HG03460 (cell line): ENCODE measurements at regions not wholly inside any gene's neighbourhood (a gene's known extent, or its start where the extent isn't known, plus 50 kb on each side); places are given as distances from the start of the nearest gene placed in this dataset.
"Not testable (repeated sequence)": the region's sequence is repeated elsewhere in the genome, so short reads cannot be mapped to it uniquely, and the experiment has no call there.

Source experiments
- ATAC-seq: cut with Tn5 transposase; IDR thresholded peaks from one replicate; pipeline ENCODE4 v1.9.1; 2021; ENCODE audit not compliant: unreplicated experiment

DNA sequence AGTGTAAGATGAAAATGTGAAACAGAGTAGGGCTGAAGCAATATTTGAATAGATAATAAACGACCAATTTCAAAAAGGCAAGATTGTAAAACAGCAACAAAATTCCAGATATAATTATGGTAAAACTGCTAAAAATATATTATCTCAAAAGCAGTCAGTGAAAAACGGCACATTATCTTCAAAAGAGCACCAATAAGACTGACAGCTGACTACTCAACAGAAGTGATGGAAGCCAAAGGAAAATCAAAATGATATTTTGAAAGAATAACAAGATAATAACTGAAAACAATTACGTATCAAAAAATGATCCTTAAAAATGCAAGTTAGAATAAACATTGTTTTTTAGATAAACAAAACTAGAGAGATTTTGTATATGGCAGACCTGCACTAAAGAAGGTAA, 920.6 kb upstream of the FAM98A start:
- ATAC-seq = no peak

DNA sequence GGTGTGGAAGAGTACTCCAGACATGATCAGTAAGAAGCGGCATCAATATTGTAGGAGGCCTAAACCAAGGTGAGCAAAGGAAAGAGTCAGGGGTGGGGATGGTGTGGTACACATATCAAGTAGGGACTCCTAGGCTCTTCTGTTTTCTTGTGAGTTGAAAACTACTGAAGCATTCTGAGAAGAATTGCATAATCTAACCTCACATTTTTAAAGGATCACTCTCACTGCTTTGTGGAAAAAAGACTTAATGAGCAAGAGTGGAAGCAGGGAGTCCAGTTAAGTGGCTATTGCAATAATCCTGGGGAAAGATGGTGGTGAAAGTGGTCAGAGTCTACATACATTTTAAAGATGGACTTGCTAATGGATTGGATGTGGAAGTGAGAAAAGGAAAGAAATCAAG, 899.5 kb upstream of the FAM98A start:
- no peak for ATAC-seq

DNA sequence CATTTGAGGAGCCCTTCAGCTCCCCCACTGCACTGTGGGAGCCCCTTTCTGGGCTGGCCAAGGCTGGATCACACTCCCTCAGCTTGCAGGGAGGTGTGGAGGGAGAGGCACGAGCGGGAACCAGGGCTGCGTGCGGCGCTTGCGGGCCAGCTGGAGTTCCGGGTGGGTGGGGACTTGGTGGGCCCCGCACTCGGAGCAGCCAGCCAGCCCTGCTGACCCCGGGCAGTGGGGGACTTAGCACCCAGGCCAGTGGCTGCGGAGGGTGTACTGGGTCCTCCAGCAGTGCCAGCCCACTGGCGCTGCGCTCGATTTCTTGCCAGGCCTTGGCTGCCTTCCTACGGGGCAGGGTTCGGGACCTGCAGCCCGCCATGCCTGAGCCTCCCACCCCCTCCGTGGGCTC, 895.1 kb upstream of the FAM98A start:
- ATAC-seq = not testable (repeated sequence)

DNA sequence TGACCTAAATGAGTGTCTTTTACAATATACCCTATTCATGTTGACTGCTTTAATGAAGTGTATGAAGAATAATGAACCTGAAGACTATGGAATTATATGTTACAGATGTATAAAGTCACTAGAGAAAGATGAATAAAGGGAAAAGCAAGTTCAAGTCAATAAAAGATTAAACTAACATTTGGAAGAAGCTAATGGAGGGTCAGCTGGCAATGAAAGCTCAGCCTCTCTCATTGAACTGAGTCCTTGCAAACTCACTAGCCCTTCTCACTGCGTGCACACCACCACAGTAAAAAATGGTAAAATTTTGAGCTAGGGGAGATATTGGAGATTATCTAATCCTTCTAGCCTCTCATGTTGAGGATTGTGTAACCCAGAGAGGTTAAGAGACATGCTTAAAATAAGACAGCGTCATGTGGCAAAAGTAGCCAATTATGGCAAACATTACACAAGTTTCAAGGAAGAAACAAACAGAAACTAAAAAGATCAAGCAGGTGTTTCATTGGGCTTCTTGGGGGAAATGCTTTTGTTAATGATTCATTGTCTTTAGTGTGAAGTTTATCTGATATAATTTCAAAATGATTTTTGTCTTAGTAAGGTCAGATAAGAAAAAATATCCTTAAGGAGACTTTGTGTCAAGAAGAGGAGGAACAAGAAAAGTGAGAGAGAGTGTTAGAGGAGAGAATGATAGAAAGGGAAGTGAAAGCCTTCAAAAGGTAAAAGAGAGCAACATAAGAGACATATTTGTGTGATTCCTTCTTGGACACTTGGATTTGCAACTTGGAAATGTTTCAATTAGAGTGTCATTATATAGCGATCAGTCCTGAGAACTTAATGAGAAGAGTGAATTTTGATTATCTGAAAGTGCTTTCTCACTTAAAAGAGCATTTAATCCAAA, 893.7 kb upstream of the FAM98A start:
- no peak for ATAC-seq

GRCh38 chr2:34486965-34487364, 887.9 kb upstream of the FAM98A start:
- no peak for ATAC-seq

- ATAC-seq = no peak
These were observed 882.4 kb upstream of the FAM98A start for GRCh38 chr2:34481542-34481941.

DNA sequence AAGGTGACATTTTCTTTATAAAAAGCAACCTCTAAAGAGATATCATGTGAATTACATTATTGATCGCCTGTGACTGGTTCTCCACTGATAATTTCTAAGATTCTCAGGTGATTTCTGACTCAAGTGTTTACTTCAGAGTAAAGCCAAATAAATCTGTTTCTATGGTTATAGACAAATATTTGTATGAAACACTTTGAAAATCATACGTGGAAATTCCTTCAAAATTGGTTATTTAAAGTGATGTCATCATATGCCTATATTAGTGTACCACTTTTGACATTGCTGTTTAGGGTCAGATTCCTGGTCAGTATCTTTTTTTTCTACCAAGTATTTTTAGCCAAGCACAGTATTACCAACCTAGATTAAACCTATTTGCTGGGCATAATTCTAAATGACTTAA, 881.3 kb upstream of the FAM98A start:
- ATAC-seq = no peak

GRCh38 chr2:34475156-34475555, 876.1 kb upstream of the FAM98A start:
- ATAC-seq = no peak

DNA sequence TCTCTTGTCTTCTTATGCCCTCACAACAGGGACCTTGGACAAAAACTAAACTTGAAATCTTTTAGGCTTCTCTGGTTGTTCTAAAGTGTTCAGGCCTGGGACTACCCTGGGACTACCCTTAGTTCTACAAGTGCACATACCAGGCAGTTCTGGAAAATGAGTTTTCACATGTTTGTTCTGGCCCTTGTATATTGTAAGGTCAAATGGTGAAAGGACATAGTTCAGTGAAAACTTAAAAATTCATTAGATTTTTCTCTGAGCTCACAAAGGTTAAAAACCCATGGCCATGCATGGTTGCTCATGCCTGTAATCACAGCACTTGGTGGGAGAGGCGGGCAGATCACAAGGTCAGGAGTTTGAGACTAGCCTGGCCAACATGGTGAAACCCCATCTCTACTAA, 875.5 kb upstream of the FAM98A start:
- no peak for ATAC-seq

DNA sequence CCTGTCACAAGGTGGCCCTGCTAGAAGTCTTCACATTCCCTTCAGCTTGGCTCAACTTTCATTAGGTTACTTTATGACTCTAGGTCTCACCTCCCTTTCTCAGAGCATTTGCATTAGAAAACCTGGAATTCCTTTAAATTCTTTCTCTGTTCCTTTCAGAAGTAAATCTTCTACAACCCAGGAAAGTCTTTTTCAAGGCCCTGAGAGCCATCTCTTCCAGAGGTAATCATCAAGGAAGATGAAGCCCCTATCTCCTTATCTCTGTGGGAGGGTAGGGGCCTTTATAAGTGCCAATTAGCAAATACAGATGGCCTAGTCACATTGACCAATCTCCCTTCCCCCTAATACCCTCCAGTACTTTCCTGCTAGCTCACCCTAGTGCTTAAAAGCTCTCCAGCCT, 848.0 kb upstream of the FAM98A start:
- no peak for ATAC-seq

- no peak for ATAC-seq
These were observed 824.2 kb upstream of the FAM98A start for GRCh38 chr2:34423301-34423700.

DNA sequence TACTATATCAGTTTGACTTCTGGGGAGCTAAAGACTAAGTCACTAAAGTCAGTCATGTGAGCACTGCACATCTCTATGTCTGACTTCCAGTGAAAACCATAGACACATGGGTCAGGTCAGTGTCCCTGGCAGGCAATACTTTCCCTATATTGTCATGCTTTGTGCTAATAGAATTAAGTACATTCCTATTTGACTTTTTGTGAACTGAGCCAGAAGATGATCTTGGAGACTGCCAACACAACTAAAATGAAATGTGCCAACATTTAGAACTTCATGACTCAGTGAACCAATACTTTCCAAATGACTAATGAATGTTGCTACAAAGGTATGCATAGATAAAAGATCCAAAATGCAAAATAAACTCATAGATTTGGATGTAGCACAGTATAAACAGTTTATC, 820.8 kb upstream of the FAM98A start:
- no peak for ATAC-seq

GRCh38 chr2:34416856-34417255, 817.8 kb upstream of the FAM98A start:
- no peak for ATAC-seq

DNA sequence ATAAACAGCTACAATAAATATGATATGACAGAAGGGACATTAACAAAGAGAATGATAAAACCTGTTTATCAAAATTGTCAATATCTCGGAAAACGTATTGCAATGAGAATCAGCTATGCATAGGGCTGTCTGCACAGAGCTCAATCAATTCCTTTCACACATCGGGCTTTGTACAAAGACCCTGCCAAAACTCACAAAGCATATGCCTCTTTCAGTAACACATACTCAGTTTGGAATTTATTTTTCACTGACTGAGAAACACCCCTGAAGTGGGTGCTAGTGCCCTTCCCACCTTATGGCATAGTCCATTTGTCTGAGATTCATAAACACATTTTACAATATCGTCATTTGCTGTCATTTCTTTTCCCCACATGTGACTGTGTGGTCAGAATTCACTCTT, 815.8 kb upstream of the FAM98A start:
- ATAC-seq = no peak

DNA sequence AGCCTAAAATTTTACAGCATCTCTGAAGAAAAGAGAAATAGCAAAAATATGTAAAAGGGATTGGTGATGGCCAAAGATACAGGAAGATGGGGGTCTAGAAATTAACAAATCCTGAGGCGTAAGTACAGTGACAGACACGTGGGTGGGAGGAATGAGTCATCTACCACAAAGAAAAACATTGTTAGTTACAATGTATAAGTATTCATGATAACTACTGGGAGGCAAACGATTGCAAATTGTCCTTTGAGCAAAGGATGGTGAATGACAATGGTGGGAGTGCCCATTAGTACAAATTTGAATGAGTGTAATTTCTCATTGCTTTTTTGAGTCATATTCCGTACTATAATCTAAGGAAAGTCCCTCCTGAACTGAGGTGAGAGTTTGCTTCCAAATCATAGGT, 809.0 kb upstream of the FAM98A start:
- ATAC-seq = no peak

- no peak for ATAC-seq
These were observed 804.4 kb upstream of the FAM98A start for GRCh38 chr2:34403512-34403911.

DNA sequence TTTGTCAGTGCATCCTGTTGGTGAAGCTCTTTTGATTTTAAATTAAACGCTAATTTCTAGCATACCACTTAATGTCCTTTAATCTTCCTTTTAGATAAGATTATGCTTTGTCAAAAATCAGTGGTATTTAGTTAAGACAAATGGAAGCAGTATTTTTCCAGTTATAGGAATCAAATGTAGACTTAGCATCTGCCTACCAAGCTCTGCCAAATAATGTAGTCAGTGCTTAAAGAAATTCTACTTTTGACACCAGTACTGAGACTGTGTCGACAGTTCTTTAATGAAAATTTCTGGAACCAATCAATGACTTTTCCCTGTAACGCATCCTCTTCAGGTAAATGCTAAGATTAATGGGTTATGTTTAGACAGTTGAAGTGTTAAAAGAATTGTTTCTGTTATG, 803.3 kb upstream of the FAM98A start:
- ATAC-seq = no peak

GRCh38 chr2:34401186-34401585, 802.1 kb upstream of the FAM98A start:
- ATAC-seq = no peak

- ATAC-seq = no peak
These were observed 789.3 kb upstream of the FAM98A start for GRCh38 chr2:34388446-34388845.

DNA sequence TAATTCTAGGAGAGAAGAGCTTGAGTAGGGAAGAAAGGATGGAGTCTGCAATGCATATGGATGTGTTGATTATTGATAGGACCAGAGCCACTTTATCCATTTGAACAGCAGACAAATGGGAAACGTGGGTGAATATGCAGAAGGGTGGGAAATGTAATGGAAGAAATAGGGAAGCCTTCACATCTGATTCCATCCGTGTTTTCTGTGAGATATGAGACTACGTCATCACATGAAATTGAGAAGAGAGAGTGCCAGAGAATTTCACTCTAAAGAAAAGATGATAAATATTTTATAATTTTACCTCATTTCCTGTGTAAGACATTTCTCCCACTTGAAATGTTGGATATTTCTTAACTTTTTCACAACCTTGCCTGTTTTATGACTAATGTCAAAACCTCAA, 788.4 kb upstream of the FAM98A start:
- ATAC-seq = no peak

DNA sequence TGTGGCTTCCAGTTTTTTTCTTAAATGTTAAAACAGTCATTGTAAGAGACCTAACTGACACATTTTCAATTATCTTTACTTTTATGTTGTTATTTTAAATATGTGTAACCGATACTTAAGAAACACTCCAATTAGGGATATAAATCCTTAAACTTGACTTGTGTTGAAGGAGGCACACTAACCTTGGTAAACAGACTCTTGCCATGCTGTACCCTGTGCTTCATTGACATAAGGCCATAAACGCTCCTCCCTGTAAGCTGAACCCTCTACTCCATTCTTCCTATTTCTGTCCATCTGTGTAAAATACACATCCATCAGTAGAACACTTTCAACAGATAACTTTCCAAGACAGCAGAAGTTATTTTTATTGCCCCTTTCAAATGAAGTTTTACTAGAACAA, 780.5 kb upstream of the FAM98A start:
- no peak for ATAC-seq

- ATAC-seq = no peak
These were observed 774.6 kb upstream of the FAM98A start for GRCh38 chr2:34373586-34374233.

- no peak for ATAC-seq
These were observed 773.9 kb upstream of the FAM98A start for GRCh38 chr2:34372967-34373366.
